IPS-NIHi7 (cell line): ENCODE measurements at regions not wholly inside any gene's neighbourhood (a gene's known extent, or its start where the extent isn't known, plus 50 kb on each side); places are given as distances from the start of the nearest gene placed in this dataset.

Source experiments
- DNase-seq: peaks from one replicate; pipeline ENCODE4 v3.0.0; 2012; ENCODE audit warnings: mixed read lengths; ENCODE audit errors: extremely low spot score

DNA sequence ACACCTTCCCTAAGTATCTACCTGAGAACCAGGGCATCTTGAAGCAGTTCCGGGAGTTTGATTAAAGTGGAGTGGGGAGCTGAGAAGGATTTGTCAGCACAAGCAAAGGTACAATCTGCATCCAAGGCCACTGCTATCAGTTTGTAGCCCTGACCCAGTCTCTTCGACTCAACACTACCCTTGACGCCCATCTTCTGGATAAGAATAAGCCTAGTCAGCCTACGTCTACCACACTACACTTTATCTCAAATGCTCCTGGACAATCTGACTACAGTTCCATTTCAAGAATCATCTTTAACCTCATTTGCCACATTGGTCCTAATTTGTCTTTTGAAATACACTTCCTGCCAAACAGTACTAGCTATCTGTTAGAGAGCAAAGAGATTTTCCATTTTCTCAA, 134.1 kb upstream of the C1GALT1 start:
- no peak for DNase-seq

DNA sequence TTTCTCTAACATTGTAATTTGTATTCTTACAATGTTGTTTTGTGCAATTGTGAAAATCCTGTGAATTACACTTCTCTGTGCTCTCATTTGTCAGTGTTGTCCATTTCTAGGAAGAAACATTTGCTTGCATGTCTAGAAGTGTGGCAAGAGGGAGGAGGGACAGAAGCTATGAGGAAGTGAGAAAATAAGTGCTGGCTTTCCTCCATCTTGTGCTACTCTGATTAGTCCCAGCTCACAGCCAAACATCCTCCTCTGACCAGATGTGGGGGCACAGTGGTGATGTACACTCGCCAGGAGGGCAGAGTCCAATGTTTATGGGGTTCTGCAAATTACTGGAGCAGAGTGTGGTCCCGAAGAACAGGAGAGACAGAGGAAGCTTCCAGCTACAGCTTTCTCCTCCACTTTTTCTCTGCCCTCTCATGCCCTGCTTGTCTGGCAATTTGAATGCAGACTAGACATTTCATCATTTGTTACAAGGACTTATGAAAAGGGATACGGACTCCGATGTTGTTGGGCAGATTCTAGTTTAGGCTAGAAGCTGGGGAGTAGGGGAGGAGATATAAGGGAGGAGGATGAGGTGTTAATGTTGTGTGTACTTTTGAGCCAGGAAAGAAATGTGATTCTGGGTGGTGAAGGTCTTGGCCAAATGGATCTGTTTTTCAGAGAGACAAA, 131.0 kb upstream of the C1GALT1 start:
- no peak for DNase-seq

DNA sequence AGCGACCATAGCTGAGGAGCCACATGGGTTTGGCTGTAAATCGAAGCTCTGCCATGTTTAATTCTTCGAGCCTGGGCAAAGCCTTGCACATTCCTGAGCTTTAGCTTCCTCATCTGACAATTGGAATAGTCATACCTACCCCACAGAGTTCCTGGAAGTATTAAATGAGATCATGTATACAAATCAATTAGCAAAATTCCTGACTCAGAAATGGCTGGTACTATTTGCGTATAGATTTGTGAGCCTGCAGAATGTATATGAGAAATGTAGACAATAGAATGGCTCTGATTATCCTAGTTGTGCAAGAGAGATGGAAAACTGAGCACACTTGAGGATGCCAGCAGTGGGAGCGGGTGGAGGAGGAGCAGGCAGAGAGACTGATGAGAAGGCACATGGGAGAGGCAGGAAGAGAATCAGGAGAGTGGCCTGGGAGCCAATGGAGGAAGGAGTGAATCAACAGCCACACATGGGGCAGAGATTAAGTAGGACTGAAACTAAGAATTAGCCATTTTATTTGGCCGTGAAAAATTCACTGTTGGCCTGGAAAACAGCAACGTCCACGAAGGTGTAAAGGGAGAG, 128.0 kb upstream of the C1GALT1 start:
- no peak for DNase-seq

DNA sequence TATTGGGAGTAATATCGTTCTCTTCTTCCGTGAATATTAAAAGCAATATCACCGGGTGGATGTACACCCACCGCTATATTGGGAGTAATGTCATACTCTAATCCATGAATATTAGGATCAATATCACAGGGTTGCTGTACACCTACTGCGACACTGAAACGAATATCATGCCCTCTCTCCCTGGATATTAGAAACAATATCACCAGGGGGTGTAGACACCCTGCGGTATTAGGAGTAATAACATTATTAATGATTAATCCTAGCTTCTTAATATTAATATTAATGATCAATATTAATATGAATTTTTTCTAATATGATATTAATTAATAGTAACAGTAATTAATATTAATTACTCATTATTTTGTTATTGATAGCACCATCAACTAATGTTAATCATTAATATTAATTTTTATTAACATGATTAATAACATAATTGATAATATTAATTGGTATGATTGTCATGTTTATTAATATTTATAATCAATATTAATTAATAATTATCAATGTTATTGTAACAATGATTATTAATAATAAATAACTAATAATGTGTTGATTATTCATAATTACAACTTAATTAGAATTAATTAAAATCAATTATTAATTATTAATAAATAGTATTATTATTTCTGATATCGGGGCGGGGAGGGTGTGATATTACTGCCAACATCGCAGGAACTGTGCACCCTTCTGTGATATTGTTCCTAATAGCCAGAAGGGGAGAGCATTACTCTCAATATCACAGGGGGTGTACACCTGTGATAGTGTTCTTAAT, 121.3 kb upstream of the C1GALT1 start:
- no peak for DNase-seq

DNA sequence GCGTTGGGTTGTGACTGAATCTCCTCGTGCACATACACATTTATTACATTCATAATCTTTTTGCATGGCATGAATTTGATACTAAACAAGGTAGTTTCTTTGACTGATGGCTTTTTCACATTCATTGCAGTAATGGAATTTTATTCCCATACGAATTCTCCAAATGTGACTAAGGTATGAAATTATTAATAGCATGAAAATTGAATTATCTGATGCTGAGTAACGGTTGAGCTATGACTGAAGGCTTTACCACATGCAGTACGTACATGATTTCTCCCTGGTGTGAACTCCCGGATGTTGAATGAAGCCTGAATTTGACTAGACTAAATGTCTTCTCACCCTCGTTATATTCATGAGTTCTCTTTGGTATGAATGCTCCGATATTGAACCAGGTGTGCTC, 104.4 kb upstream of the C1GALT1 start:
- DNase-seq: no peak

DNA sequence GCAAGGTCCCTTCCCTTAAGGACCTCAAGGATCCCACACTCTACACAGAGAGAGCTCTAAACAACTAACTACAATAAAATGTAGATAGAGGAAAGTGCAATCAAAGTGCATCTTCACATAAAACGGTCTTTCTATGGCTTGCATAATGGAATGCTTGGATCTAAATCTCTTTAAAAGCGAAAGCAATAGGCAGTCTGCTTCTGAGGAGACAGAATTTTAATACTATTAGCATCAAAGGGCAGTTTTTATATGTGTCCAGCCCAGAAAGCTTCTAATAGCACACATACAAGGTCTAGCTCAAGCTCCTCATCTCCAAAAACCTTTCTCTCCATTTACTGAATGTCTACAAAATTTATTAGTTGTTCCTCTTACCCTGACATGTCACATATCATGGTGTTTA, 101.5 kb upstream of the C1GALT1 start:
- DNase-seq: no peak

DNA sequence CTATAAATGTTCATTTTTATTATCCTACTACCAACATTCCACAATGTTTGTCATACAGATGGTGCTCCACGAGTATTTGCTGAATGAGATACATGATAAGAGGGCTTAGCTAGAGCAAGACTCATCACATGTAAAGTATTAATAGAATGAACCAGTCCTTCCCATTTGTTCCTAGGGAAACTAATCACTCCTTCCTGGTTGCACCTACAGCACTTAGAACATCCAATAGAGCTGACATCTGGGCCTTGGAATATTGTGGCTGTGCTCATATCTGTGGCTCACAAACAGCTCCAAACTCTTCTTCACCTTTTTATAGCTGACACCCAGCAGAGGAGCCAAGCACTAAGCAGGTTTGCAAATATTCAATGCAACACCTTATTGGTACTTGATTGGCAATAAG, 91.9 kb upstream of the C1GALT1 start:
- DNase-seq: no peak

DNA sequence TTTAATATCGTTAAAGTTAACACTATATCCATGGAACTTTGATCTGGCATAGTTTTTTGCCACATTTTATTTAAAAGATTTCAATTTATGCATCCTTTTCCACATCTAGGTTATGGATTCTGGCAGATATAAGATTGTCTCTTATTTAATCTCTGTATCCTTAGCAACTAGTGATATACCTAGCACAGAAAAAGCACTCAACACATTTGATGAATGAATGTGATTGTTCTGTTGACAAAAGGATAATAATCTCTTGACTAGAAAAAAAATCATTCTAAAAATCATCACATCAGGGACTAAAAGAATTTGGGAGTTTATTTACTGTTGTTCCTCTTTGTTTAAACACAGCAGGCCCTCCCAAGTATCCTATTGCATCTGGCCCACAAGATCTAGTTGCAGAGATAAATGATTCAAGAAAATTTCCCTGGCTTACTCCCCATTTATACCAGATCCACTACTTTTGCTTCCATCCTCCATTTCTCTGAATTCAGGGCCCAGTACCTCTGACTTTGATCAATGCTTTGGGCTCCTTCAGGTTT, 84.0 kb upstream of the C1GALT1 start:
- DNase-seq: no peak

DNA sequence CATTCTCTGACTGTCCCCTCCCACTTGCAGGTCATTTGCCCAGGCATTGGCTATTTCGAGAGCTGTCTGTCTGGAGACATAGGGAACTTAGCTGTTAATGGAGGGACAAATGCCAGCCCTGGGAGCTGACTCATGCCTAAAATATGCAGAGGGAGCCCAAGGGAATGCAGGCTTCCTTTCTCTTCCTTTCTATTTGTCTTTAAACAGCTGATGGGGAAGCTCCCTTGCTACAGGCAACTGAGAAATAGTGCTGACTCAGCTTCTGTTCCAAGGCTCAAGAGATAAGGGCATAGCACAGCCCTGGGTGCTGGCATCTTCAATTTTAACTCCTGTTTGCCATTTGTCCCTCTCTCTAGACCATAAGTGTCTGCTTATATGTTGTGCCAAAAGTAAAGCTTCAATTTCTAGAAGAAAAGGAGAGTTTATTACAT, 82.7 kb upstream of the C1GALT1 start:
- peak; percentile 91 for DNase-seq

DNA sequence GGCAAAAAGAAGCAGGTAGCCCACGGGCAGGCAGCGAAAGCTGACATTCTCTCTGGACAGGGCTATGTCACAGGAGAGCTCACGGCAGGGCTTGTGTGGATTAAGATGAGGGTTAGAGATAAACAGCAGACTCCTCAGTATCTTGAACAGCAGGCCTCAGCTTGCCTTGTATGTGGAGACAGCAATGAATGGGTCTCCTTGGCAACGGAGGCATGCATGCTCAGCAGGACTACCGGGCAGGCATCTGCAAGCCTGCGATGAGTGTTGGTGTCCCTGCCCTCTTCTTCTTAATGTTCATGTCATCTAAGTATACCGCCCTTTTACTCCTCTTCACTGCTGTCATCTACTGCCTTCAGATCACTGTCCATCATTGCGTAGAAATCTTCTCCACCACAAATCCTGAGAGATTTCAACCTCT, 81.9 kb upstream of the C1GALT1 start:
- peak; percentile 61 for DNase-seq

DNA sequence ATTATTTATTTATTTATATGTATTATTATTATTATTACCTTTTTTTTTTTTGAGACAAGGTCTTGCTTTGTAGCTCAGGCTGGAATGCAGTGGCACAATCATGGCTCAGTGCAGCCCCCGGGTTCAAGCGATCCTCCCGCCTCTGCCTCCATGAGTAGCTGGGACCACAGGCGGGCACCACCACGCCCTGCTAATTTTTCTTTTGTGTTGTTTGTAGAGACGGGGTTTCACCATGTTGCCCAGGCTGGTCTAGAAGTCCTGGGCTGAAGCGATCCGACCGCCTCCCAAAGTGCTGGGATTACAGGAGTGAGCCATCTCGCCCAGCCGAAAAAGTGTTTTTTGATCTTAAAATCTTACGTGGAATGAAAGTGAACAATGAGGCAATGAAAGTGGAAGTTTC, 79.4 kb upstream of the C1GALT1 start:
- DNase-seq: no peak

DNA sequence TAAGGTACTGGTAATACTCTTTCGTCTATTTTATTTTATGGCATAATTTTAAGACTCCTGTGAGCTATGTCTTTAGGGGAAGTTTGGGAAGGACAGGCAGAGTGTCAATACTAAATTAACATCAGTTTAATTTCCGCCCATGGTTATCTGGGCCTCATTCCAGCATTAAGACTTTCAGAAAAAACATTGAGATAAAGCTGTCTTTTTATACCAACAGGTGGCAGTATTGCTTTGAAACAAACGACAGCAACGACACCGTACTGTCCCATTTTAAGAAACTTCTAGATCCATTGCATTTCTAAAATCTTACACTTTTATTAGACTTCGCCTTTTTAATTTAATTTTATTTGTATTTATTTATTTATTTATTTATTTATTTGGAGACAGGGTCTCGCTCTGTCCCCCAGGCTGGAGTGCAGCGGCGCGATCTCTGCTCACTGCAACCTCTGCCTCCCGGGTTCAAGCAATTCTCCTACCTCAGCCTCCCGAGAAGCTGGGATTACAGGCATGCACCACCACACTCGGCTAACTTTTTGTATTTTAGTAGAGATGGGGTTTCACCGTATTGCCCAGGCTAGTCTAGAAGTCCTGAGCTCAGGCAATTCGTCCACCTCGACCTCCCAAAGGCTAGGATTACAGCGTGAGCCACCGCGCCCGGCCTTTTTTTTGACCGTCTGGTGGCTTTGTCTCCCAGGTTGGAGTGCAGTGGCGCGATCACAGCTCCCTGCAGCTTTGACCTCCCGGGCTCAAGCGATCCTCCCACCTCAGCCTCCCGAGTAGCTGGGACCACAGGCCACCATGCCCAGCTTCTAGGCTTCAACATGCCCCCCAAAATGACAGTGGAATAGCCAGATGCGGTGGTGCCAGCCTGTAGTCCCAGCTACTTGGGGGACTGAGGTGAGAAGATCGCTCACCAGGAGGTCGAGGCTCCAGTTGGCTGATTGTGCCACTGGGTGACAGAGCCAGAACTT, 78.7 kb upstream of the C1GALT1 start:
- DNase-seq: peak; percentile 25

DNA sequence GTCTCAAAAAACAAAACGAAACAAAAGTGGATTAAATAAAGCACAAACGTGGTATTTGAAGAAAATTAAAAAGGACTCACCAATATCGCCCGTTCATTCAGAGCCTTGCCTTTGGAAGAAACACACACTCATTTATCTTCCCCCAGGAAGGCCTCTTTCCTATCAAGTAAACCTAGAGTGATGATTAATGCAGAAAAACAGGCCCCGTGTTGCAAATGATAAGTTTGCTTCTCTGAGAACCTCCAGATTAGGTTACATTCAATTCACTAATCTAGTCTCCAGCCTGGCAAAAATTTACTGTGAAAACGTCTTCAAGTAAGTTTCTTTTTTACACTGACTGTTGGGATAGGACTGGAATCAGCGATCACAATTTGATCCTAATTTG, 78.0 kb upstream of the C1GALT1 start:
- DNase-seq: no peak

DNA sequence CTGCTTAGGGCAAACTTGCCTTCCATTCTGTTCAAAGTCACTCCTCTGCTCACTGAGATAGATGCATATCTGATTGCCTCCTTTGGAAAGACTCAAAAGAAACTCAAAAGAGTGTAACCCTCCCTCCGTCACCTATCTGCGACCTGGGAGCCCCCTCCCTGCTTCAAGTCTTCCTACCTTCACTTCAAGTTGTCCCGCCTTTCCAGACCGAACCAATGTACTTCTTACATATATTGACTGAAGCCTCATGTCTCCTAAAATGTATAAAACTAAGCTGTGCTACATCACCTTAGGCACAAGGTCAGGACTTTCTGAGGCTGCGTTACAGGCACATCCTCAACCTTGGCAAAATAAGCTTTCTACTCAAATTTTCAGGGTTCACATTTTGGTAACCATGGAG, 77.4 kb upstream of the C1GALT1 start:
- DNase-seq: no peak

DNA sequence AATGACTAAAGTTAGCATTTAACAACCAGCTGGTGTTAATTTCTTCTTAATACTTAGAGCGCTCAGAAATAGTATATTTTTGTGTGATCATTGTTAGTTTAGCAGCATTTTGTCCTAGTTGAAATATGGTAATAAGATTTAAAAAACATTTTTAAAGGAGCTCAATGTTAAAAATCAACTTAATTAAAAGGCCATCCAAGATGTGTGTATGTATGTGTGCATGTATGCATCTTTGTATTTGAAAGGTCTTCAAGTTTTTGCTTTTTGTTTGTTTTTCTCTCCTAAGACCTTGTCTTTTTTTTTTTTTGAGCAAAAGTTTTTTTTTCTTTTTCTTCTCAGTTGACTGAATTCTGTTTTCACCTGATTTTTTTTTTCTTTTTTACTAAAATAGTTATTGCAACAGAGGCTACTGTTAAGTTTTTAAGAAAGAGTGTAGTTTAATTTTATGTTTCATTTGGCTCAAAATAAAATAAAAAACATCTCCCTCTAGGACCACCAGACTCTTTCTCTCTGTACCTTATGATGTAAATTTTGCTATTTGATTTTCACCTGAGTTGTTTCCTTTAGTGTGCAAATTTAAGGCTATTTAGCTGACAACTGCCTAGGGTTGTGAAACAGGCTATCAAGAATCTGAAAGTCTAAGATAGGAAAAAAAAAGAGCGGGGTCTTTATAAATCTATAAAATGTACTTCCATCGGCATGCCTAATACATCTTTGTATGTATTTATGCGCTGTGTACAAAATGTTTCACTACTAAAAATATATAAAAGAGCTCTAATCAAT, 76.4 kb upstream of the C1GALT1 start:
- no peak for DNase-seq

DNA sequence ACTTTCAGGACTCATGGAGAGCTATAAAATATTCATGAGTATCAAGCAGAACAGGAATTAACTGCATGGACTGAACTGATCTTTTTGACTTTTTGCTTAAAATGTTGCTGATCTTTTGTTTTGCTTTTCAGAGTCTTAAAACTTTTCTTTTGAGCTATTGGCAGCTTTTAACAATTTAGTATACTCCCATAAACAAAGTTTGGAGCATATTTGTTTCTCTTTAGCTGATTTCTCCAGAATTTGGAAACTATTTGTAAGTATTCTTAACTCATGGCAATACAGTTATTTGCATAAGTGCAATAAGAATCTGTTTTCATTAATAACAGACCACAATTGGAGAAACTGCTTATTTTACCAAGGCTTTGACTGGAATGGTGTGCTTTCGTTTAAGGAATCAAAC, 73.4 kb upstream of the C1GALT1 start:
- no peak for DNase-seq

DNA sequence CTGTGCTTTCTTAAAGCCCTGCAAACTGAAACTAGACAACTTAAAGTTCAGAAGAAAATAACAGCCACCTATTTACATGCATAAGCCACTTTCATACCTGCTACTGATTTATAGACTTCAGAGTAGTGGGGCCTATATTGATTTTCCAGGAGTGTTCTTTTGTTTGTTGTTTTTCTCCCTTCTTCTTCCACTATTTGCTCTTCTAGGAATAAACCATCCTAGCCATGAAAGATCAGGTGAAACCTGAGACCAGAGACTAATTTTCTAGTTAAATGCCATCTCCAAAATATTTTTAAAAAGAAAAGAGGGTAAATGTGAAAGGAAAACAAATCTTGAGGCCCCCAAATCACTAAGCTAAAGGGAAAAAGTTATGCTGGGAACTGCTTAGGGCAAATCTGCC, 72.4 kb upstream of the C1GALT1 start:
- DNase-seq: no peak

DNA sequence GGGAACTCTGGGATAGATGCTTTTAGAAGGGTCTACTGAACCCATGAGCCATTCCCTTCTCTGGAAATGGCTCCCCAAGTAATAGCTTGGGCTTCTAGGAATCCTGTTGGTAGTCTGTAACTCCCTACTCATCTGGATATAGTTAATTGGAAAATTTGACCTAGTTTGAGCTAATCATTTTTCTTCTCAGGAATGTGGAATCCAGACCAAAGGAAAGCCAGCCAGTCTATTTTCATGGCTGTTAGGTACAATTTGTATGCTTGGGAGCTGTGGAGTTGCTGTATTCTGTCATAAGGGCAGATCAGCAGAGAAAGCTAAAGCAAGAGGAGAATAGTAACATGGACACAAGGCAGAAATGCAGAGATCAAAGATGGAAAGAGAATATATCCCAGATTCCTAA, 71.6 kb upstream of the C1GALT1 start:
- no peak for DNase-seq

DNA sequence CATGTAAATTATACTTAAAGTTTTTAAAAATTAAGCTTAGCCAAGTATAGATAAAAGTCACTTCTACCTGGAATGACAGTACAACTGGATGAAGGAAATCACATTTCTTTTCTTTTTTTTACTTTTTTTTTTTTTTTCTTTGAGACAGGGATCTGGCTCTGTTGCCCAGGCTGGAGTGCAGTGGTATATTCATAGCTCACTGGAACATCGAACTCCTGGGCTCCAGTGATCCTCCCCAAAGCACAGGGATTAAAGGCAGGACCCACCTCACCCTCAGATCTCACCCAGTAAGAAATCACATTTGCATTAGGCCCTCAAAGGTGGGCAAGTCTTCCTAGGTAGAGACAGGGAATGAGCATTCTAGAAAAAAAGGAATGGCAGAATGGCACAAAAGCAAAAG, 69.5 kb upstream of the C1GALT1 start:
- DNase-seq: no peak

DNA sequence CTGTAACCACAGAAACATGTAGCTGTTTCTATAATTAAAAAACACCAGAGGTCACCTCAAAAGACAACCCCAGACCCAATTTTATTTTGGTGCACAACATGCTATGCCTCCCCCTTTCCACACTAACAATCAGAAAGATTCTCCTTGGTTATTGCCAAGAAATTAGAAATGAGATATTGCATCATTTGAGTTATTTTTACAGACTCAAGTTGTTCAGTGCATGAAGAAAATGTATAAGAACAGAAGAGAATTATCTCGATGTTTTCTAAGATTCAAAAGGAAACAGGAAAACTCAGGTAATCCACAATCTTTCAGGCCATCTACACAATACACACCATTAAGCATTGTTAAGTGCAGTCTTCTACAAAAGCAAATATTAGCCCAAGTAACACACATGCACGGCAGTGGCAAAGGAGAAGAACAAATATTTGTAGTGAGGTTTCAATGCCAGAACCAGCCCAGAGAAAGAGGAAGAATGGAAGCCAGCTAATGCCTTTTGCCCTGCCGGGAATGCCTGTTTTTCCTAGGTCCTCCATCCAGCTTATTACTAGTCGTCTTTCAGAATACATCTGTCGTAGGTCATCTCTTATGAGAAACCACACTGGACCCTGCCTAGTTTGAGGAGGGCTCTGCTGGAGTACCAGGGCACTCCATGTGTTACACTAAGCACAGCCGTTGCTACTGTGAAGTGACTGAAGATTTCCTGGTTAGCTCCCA, 67.6 kb upstream of the C1GALT1 start:
- no peak for DNase-seq
